HepG2 (cell line): ENCODE measurements at regions not wholly inside any gene's neighbourhood (a gene's known extent, or its start where the extent isn't known, plus 50 kb on each side); places are given as distances from the start of the nearest gene placed in this dataset.

ENCODE experiments used
- ATAC-seq: fragments of 200-7000 bp; cut with Tn5 transposase; 3 replicates; pipeline ENCODE4 v1.9.1; 2020; ENCODE audit warnings: mild to moderate bottlenecking, moderate library complexity
- BruUV-seq: library from RNA; stranded (reverse); fragments of 400-500 nt; replicated peaks from 2 replicates; lab custom pipeline; 2021; lab: Mats Ljungman, UMichigan
- CTCF ChIA-PET: fragments of 300-600 bp; formaldehyde crosslinking; extraction: SDS; loops from one replicate; lab custom pipeline; 2021; ENCODE audit warnings: low total read pairs, inconsistent platforms, low intra/inter-chr PET ratio; lab: Yijun Ruan, JAX
- POLR2A ChIA-PET: fragments of 350-600 bp; sonication (Branson Sonifier 250); formaldehyde crosslinking; loops from one replicate; lab custom pipeline; 2020; ENCODE audit warnings: antibody characterized with exemption, inconsistent platforms; lab: Yijun Ruan, JAX
- DNase-seq: peaks from one replicate; pipeline ENCODE4 v3.0.0-alpha.2; 2015; ENCODE audit warnings: low spot score
- FAIRE-seq: peaks from 3 replicates; lab custom pipeline; 2011; peaks lifted over from hg19 to GRCh38; lab: Jason Lieb, UNC
- H2AFZ ChIP-seq: one replicate; pipeline ENCODE4 v1.6.1; 2011; ENCODE audit warnings: low read length, inconsistent platforms
- H3K27ac ChIP-seq: fragments of 300-600 bp; 3 replicates; pipeline ENCODE4 v1.8.0; 2011; ENCODE audit warnings: mixed run types, mild to moderate bottlenecking, mixed read lengths, low read length, inconsistent platforms; ENCODE audit not compliant: insufficient read depth; ENCODE audit errors: extremely low read length
- H3K27me3 ChIP-seq, 2 experiments: fragments of 200-600 bp in 1 of 2; 2 replicates in 1 of 2; 3 replicates in 1 of 2; pipeline versions ENCODE4 v1.6.0 to v1.8.0; 2011; ENCODE audit warnings: low read length in 2 of 2, mild to moderate bottlenecking in 2 of 2, moderate library complexity in 2 of 2, inconsistent platforms in 1 of 2; ENCODE audit not compliant: insufficient read depth in 2 of 2, control insufficient read depth in 1 of 2
- H3K36me3 ChIP-seq, 2 experiments: fragments of 200-600 bp in 1 of 2; replicated peaks in 1 of 2; 2 replicates in 1 of 2; 3 replicates in 1 of 2; pipeline versions ENCODE4 v1.5.1 to v1.8.0; 2011; ENCODE audit warnings: low read length in 2 of 2, inconsistent platforms in 1 of 2; ENCODE audit not compliant: insufficient read depth in 2 of 2, control insufficient read depth in 1 of 2
- H3K4me1 ChIP-seq: 2 replicates; pipeline ENCODE4 v1.5.1; 2012; ENCODE audit warnings: low read length, inconsistent platforms; ENCODE audit not compliant: insufficient read depth
- H3K4me2 ChIP-seq: 2 replicates; pipeline ENCODE4 v1.6.0; 2011; ENCODE audit warnings: low read depth, low read length, inconsistent platforms
- H3K4me3 ChIP-seq, 3 experiments: fragments of 200-600 bp in 1 of 3; sonication (generic), shearing (Covaris generic) in 1 of 3; replicated peaks in 1 of 3; 2 replicates each; pipeline ENCODE4 v1.5.1; 2011 to 2016; ENCODE audit warnings: low read length in 3 of 3, inconsistent platforms in 2 of 3, low read depth in 2 of 3, mild to moderate bottlenecking in 2 of 3, control low read depth in 1 of 3, mixed read lengths in 1 of 3; ENCODE audit not compliant: insufficient read depth in 1 of 3
- H3K79me2 ChIP-seq: one replicate; pipeline ENCODE4 v1.6.1; 2011; ENCODE audit warnings: low read length, inconsistent platforms; ENCODE audit not compliant: insufficient read depth
- H3K9ac ChIP-seq: 2 replicates; pipeline ENCODE4 v1.6.0; 2011; ENCODE audit warnings: mild to moderate bottlenecking, low read depth, low read length, inconsistent platforms; ENCODE audit not compliant: insufficient read depth
- H3K9me3 ChIP-seq: 2 replicates; pipeline ENCODE4 v1.5.1; 2012; ENCODE audit warnings: mild to moderate bottlenecking, low read length
- H4K20me1 ChIP-seq: 2 replicates; pipeline ENCODE4 v1.6.0; 2011; ENCODE audit warnings: inconsistent platforms, mild to moderate bottlenecking, low read length, moderate library complexity; ENCODE audit not compliant: insufficient read depth
- CBX5 ChIP-seq: sonication (generic); formaldehyde crosslinking; IDR thresholded peaks from 2 replicates; pipeline ENCODE4 v1.4.0; 2020; ENCODE audit warnings: missing genetic modification reagents, borderline replicate concordance
- CSRNP2 ChIP-seq: sonication (generic); formaldehyde crosslinking; conservative IDR thresholded peaks from 2 replicates; pipeline ENCODE4 v1.8.0; 2022; ENCODE audit warnings: low read depth, missing genetic modification reagents
- JARID2 ChIP-seq: sonication (generic); formaldehyde crosslinking; IDR thresholded peaks from 2 replicates; pipeline ENCODE4 v1.8.1; 2023; ENCODE audit warnings: missing genetic modification reagents, inconsistent platforms; ENCODE audit not compliant: insufficient replicate concordance
- POLR2AphosphoS5 ChIP-seq: IDR thresholded peaks from 2 replicates; pipeline ENCODE4 v1.6.1; 2012; ENCODE audit warnings: low read depth, low read length
- SIN3A ChIP-seq: IDR thresholded peaks from 2 replicates; pipeline ENCODE4 v1.6.1; 2011; ENCODE audit warnings: low read depth, mild to moderate bottlenecking, control low read depth, low read length, borderline replicate concordance
- ZNF234 ChIP-seq: sonication (generic); formaldehyde crosslinking; conservative IDR thresholded peaks from 2 replicates; pipeline ENCODE4 v1.5.1; 2020; ENCODE audit warnings: mild to moderate bottlenecking, missing genetic modification reagents
- ZNF577 ChIP-seq: sonication (generic); formaldehyde crosslinking; IDR thresholded peaks from 2 replicates; pipeline ENCODE4 v1.4.0; 2020; ENCODE audit warnings: mild to moderate bottlenecking, low read depth, missing genetic modification reagents, borderline replicate concordance
- WGBS: methylation state at CpG from one replicate; pipeline ENCODE4 v1.1.6; 2017; ENCODE audit warnings: low lambda C conversion rate; 5-methylcytosine and 5-hydroxymethylcytosine counted together
- in situ Hi-C: cut with HindIII; loops from 2 replicates; pipeline ENCODE4 v1.10.0; 2017; ENCODE audit warnings: low pct_unique_long_range_greater_than_20kb; ENCODE audit not compliant: extremely low pct_ligation_motif_present
- intact Hi-C: fragments of 100-400 bp; cut with micrococcal nuclease; formaldehyde crosslinking; loops from one replicate; pipeline ENCODE4 v1.10.0; 2022; ENCODE audit not compliant: unreplicated experiment
- TF ChIP-seq, protein P1 (sequence below): sonication (generic); formaldehyde crosslinking; IDR thresholded peaks from 2 replicates; pipeline ENCODE4 v1.4.0; 2020; ENCODE audit warnings: missing genetic modification reagents, mild to moderate bottlenecking, borderline replicate concordance
- TF ChIP-seq, protein P2 (sequence below): sonication (generic); formaldehyde crosslinking; IDR thresholded peaks from 2 replicates; pipeline ENCODE4 v1.5.0; 2020; ENCODE audit warnings: mild to moderate bottlenecking, missing genetic modification reagents

GRCh38 chr6:148090326-148090725 is 252.3 kb upstream of the SASH1 start:
- Histone ChIP-seq H3K4me2 (no peak overlapping the region), H3K9me3 (peaks cover 8% of the 10 kb centered on the region; the same call in 1 of the 2 replicates), H3K36me3 (no peaks in the 10 kb centered on the region), H3K4me3 (no peak overlapping the region), H3K4me1 (no peaks in the 10 kb centered on the region), H2AFZ (no peak overlapping the region), H4K20me1 (no peaks in the 10 kb centered on the region), H3K79me2 (no peaks in the 10 kb centered on the region), H3K9ac (no peak overlapping the region), H3K27me3 (no peaks in the 10 kb centered on the region), H3K27ac (no peak overlapping the region)
- no peak for FAIRE-seq
- WGBS = 33% methylated on average over 2 of the region's 2 CpGs
- ATAC-seq = no peak
- POLR2A ChIA-PET = no interaction called here
- in situ Hi-C loops (no loop called here), intact Hi-C loops (no loop called here)
- TF ChIP-seq, protein P1, sequence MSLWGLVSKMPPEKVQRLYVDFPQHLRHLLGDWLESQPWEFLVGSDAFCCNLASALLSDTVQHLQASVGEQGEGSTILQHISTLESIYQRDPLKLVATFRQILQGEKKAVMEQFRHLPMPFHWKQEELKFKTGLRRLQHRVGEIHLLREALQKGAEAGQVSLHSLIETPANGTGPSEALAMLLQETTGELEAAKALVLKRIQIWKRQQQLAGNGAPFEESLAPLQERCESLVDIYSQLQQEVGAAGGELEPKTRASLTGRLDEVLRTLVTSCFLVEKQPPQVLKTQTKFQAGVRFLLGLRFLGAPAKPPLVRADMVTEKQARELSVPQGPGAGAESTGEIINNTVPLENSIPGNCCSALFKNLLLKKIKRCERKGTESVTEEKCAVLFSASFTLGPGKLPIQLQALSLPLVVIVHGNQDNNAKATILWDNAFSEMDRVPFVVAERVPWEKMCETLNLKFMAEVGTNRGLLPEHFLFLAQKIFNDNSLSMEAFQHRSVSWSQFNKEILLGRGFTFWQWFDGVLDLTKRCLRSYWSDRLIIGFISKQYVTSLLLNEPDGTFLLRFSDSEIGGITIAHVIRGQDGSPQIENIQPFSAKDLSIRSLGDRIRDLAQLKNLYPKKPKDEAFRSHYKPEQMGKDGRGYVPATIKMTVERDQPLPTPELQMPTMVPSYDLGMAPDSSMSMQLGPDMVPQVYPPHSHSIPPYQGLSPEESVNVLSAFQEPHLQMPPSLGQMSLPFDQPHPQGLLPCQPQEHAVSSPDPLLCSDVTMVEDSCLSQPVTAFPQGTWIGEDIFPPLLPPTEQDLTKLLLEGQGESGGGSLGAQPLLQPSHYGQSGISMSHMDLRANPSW (CRISPR knock-in tag) = no peak
- TF ChIP-seq, protein P2, sequence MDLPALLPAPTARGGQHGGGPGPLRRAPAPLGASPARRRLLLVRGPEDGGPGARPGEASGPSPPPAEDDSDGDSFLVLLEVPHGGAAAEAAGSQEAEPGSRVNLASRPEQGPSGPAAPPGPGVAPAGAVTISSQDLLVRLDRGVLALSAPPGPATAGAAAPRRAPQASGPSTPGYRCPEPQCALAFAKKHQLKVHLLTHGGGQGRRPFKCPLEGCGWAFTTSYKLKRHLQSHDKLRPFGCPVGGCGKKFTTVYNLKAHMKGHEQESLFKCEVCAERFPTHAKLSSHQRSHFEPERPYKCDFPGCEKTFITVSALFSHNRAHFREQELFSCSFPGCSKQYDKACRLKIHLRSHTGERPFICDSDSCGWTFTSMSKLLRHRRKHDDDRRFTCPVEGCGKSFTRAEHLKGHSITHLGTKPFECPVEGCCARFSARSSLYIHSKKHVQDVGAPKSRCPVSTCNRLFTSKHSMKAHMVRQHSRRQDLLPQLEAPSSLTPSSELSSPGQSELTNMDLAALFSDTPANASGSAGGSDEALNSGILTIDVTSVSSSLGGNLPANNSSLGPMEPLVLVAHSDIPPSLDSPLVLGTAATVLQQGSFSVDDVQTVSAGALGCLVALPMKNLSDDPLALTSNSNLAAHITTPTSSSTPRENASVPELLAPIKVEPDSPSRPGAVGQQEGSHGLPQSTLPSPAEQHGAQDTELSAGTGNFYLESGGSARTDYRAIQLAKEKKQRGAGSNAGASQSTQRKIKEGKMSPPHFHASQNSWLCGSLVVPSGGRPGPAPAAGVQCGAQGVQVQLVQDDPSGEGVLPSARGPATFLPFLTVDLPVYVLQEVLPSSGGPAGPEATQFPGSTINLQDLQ (CRISPR knock-in tag) = no peak
- no peak for TF ChIP-seq POLR2AphosphoS5
- no peak for TF ChIP-seq CBX5
- TF ChIP-seq JARID2 = no peak
- TF ChIP-seq CSRNP2 (CRISPR knock-in tag) = no peak
- TF ChIP-seq ZNF577 (CRISPR knock-in tag) = no peak
- TF ChIP-seq ZNF234 (CRISPR knock-in tag) = no peak
- TF ChIP-seq SIN3A = no peak
- CTCF ChIA-PET = no interaction called here
- BruUV-seq = no TSS peak
- no peak for DNase-seq
